Kidney (tissue), 13 donors: ENCODE measurements at regions not wholly inside any gene's neighbourhood (a gene's known extent, or its start where the extent isn't known, plus 50 kb on each side); places are given as distances from the start of the nearest gene placed in this dataset.

ENCODE experiments used
- DNase-seq, 5 donors: peaks; one replicate each; pipeline ENCODE4 v3.0.0-alpha.2; 2013 to 2020
- FAIRE-seq: peaks from 2 replicates; lab custom pipeline; 2012; peaks lifted over from hg19 to GRCh38; lab: Jason Lieb, UNC
- H3K27ac ChIP-seq, 2 donors: one replicate each; pipeline ENCODE4 v1.7.0; 2013; ENCODE audit warnings: low read depth in 2 of 2, low read length in 2 of 2, inconsistent platforms in 1 of 2
- H3K27me3 ChIP-seq: one replicate; pipeline ENCODE4 v1.7.1; 2013; ENCODE audit warnings: low read length, inconsistent platforms; ENCODE audit not compliant: control insufficient read depth, insufficient read depth
- H3K36me3 ChIP-seq, 3 donors: one replicate each; pipeline versions ENCODE4 v1.7.0 to v1.7.1; 2013; ENCODE audit warnings: low read length in 3 of 3, control low read depth in 1 of 3, inconsistent platforms in 1 of 3; ENCODE audit not compliant: insufficient read depth in 3 of 3, control insufficient read depth in 2 of 3
- H3K4me1 ChIP-seq, 3 donors: one replicate each; pipeline versions ENCODE4 v1.7.0 to v1.7.1; 2013; ENCODE audit warnings: low read length in 3 of 3, inconsistent platforms in 1 of 3, low read depth in 1 of 3; ENCODE audit not compliant: control insufficient read depth in 2 of 3, insufficient read depth in 2 of 3
- H3K4me3 ChIP-seq, 3 donors: one replicate each; pipeline versions ENCODE4 v1.7.0 to v1.8.1; 2013; ENCODE audit warnings: low read length in 3 of 3, control low read depth in 1 of 3, inconsistent platforms in 1 of 3
- H3K9ac ChIP-seq, 3 donors: one replicate each; pipeline versions ENCODE4 v1.7.0 to v1.7.1; 2013; ENCODE audit warnings: low read length in 3 of 3, control low read depth in 1 of 3, inconsistent platforms in 1 of 3
- H3K9me3 ChIP-seq, 3 donors: one replicate each; pipeline versions ENCODE4 v1.7.0 to v1.7.1; 2013; ENCODE audit warnings: low read length in 3 of 3, control low read depth in 1 of 3, inconsistent platforms in 1 of 3; ENCODE audit not compliant: control insufficient read depth in 2 of 3, insufficient read depth in 1 of 3
- CTCF ChIP-seq: IDR thresholded peaks from 3 replicates; pipeline ENCODE4 v1.5.1; 2012; ENCODE audit warnings: mild to moderate bottlenecking, moderate library complexity, borderline replicate concordance; ENCODE audit not compliant: insufficient read depth; ENCODE audit errors: extremely low read depth
- intact Hi-C: fragments of 100-400 bp; cut with DNase I; formaldehyde crosslinking; loops from one replicate; pipeline ENCODE4 v1.11.1; 2022
- donor health status: control.
- donor health status: control.
- donor health status: control.
- donor health status: control.
- donor health status: control.
- donor health status: DM: yes; HTN: yes; CAD: no.
- donor health status: Normal renal cell carcinoma (clear cell type).

- Histone ChIP-seq H3K9ac (no peak overlapping the region), H3K36me3 (no peaks in the 10 kb centered on the region), H3K27me3 (no peaks in the 10 kb centered on the region), H3K4me3 (no peak overlapping the region), H3K9me3 (peaks cover 0 to 4% (median 0%) of the 10 kb centered on the region in 3 donors), H3K27ac (no peak overlapping the region), H3K4me1 (no peaks in the 10 kb centered on the region)
- DNase-seq (no peak), FAIRE-seq (no peak)
- intact Hi-C loops, result no loop called here
- no peak for TF ChIP-seq CTCF
Observed at GRCh38 chr6:155591741-155592140, 136.1 kb upstream of the NOX3 start.

GRCh38 chr6:155589190-155589589 is 133.6 kb upstream of the NOX3 start:
- DNase-seq (no peak), FAIRE-seq (no peak)
- TF ChIP-seq CTCF, result no peak
- intact Hi-C loops, result no loop called here
- H3K4me1 ChIP-seq, result no peaks in the 10 kb centered on the region
- H3K4me3 ChIP-seq, result no peak overlapping the region
- peaks cover 0 to 4% (median 0%) of the 10 kb centered on the region in 3 donors for H3K9me3 ChIP-seq
- no peak overlapping the region for H3K9ac ChIP-seq
- H3K27me3 ChIP-seq, result no peaks in the 10 kb centered on the region
- H3K36me3 ChIP-seq, result no peaks in the 10 kb centered on the region
- no peak overlapping the region for H3K27ac ChIP-seq

- TF ChIP-seq CTCF, result no peak
- peaks cover 0 to 4% (median 0%) of the 10 kb centered on the region in 3 donors for H3K9me3 ChIP-seq
- intact Hi-C loops, result no loop called here
- no peak for FAIRE-seq
- H3K9ac ChIP-seq, result no peak overlapping the region
- H3K4me1 ChIP-seq, result no peaks in the 10 kb centered on the region
- no peak for DNase-seq
- H3K4me3 ChIP-seq, result no peak overlapping the region
- H3K27ac ChIP-seq, result no peak overlapping the region
- no peaks in the 10 kb centered on the region for H3K27me3 ChIP-seq
- H3K36me3 ChIP-seq, result no peaks in the 10 kb centered on the region
Observed at GRCh38 chr6:155587817-155588216, 132.2 kb upstream of the NOX3 start.

GRCh38 chr6:155586090-155586489 is 130.5 kb upstream of the NOX3 start:
- H3K36me3 ChIP-seq, result no peaks in the 10 kb centered on the region
- no peak for FAIRE-seq
- peaks cover 0 to 4% (median 0%) of the 10 kb centered on the region in 3 donors for H3K9me3 ChIP-seq
- no peaks in the 10 kb centered on the region for H3K27me3 ChIP-seq
- H3K9ac ChIP-seq, result no peak overlapping the region
- H3K4me1 ChIP-seq, result no peaks in the 10 kb centered on the region
- no peak overlapping the region for H3K27ac ChIP-seq
- intact Hi-C loops, result no loop called here
- TF ChIP-seq CTCF, result no peak
- no peak overlapping the region for H3K4me3 ChIP-seq
- DNase-seq, result no peak
